ENCODE measurements at regions not wholly inside any gene's neighbourhood (a gene's known extent, or its start where the extent isn't known, plus 50 kb on each side); places are given as distances from the start of the nearest gene placed in this dataset.

DNA sequence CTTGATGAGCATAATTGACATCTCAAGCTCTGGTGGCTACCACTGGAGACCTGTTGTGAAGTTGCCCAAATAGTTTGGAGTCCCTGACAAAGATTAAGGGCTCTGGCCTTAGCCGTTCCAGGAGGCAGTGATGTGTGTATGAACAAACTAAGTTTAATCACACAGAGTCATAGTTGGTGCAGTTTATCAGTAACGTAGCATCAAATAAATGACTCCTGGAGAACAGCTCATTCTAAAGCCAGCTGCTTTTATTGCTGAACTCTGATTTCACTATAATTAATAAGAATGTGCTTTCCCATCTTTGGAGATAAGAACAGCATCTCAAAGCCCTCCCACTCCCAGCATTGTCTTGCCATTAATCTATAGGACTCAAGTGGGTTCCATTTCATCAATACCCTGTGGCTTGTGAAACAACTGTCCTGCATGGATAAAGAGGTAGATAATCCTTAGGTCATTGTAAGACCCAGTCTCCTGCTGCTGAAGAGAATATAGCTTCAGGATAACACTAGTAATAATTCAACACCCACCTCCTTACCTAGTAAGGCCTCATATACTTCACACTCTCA is 211.4 kb upstream of the THUMPD2 start:
- 92% methylated on average over 2 of the region's 2 CpGs for WGBS (ENCODE audit: insufficient coverage)
- no peak overlapping the region for H3K4me3 Mint-ChIP-seq

DNA sequence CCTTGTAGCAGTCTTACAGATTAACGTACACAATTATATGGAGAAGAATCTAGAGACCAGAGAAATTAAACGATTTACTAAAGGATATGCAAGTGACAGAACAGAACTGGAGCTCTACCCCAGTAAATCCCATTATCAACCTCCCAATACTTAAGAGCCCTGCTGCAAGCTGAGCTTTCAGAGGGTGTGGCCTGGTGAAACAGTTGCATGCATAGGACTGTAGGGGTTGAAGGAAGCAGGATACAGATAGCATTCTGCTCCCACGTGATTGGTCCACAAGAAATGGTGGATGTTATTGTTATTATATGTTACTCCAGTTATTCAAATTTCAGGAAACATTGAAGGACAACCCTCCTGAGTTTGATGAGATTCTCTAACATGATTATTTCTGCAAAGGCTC is 210.8 kb upstream of the THUMPD2 start:
- no peak overlapping the region for H2AFZ ChIP-seq (ENCODE audit: insufficient read depth, low read depth, low read length, poor library complexity, severe bottlenecking)
- no CpG with 5 or more reads among the region's 3 CpGs for WGBS (ENCODE audit: insufficient coverage)
- no peak overlapping the region for H3K4me3 Mint-ChIP-seq
- H3K4me2 ChIP-seq (replicated peaks; ENCODE audit: low read depth, low read length, poor library complexity, severe bottlenecking) = no peak overlapping the region
- H3K4me1 Mint-ChIP-seq = no peaks in the 10 kb centered on the region
- CTCF ChIA-PET = no interaction called here
- no peaks in the 10 kb centered on the region for H3K27me3 Mint-ChIP-seq
- H3K9ac ChIP-seq (ENCODE audit: low read length) = no peak overlapping the region
- no peak overlapping the region for H3K27ac Mint-ChIP-seq
- H3K36me3 ChIP-seq (replicated peaks in 1 of 2; ENCODE audit: control extremely low read depth in 1 of 2, control insufficient read depth in 1 of 2, extremely low read depth in 1 of 2, insufficient read depth in 2 of 2, low read length in 1 of 2) = no peaks in the 10 kb centered on the region
- no peaks in the 10 kb centered on the region for H3K9me3 ChIP-seq (ENCODE audit: control extremely low read depth in 1 of 3, control insufficient read depth in 2 of 3, insufficient read depth in 1 of 3, low read length in 2 of 3)
- H3K79me2 ChIP-seq (ENCODE audit: control insufficient read depth, insufficient read depth, low read length) = no peaks in the 10 kb centered on the region
- no peaks in the 10 kb centered on the region for H3K27me3 ChIP-seq (replicated peaks in 1 of 4; ENCODE audit: control extremely low read depth in 1 of 4, control insufficient read depth in 3 of 4, insufficient read depth in 4 of 4, low read length in 3 of 4)
- H3K4me1 ChIP-seq (ENCODE audit: control insufficient read depth in 2 of 2, insufficient read depth in 2 of 2, low read length in 2 of 2) = no peaks in the 10 kb centered on the region
- no peaks in the 10 kb centered on the region for H3K9me3 Mint-ChIP-seq (ENCODE audit: insufficient read depth)
- POLR2A ChIA-PET = no interaction called here
- intact Hi-C loops (cut with micrococcal nuclease) = no loop called here
- DNase-seq (no peak), ATAC-seq (ENCODE audit: low read depth) (no peak)
- no peak overlapping the region for H3K27ac ChIP-seq (ENCODE audit: low read length in 2 of 2)
- no peak overlapping the region for H3K4me3 ChIP-seq (ENCODE audit: control extremely low read depth in 1 of 5, extremely low read depth in 1 of 5, insufficient read depth in 1 of 5, low read depth in 2 of 5, low read length in 4 of 5)
- TF ChIP-seq EZH2 (IDR thresholded peaks at IDR 0.05; ENCODE audit: borderline replicate concordance, insufficient read depth, low read depth, low read length, poor library complexity, severe bottlenecking) = no peak
- no peaks in the 10 kb centered on the region for H4K20me1 ChIP-seq (ENCODE audit: control insufficient read depth, insufficient read depth, low read length, poor library complexity, severe bottlenecking)

More for the DNA sequence above, 211.4 kb upstream of the THUMPD2 start:
- Mint-ChIP-seq H3K27ac (no peak overlapping the region), H3K27me3 (no peaks in the 10 kb centered on the region), H3K4me1 (no peaks in the 10 kb centered on the region), H3K9me3 (ENCODE audit: insufficient read depth) (no peaks in the 10 kb centered on the region)
- Histone ChIP-seq H2AFZ (ENCODE audit: insufficient read depth, low read depth, low read length, poor library complexity, severe bottlenecking) (no peak overlapping the region), H3K36me3 (replicated peaks in 1 of 2; ENCODE audit: control extremely low read depth in 1 of 2, control insufficient read depth in 1 of 2, extremely low read depth in 1 of 2, insufficient read depth in 2 of 2, low read length in 1 of 2) (no peaks in the 10 kb centered on the region), H4K20me1 (ENCODE audit: control insufficient read depth, insufficient read depth, low read length, poor library complexity, severe bottlenecking) (no peaks in the 10 kb centered on the region), H3K4me2 (replicated peaks; ENCODE audit: low read depth, low read length, poor library complexity, severe bottlenecking) (no peak overlapping the region), H3K9me3 (ENCODE audit: control extremely low read depth in 1 of 3, control insufficient read depth in 2 of 3, insufficient read depth in 1 of 3, low read length in 2 of 3) (no peaks in the 10 kb centered on the region), H3K4me3 (ENCODE audit: control extremely low read depth in 1 of 5, extremely low read depth in 1 of 5, insufficient read depth in 1 of 5, low read depth in 2 of 5, low read length in 4 of 5) (no peak overlapping the region), H3K79me2 (ENCODE audit: control insufficient read depth, insufficient read depth, low read length) (no peaks in the 10 kb centered on the region), H3K27me3 (replicated peaks in 1 of 4; ENCODE audit: control extremely low read depth in 1 of 4, control insufficient read depth in 3 of 4, insufficient read depth in 4 of 4, low read length in 3 of 4) (no peaks in the 10 kb centered on the region), H3K9ac (ENCODE audit: low read length) (no peak overlapping the region), H3K4me1 (ENCODE audit: control insufficient read depth in 2 of 2, insufficient read depth in 2 of 2, low read length in 2 of 2) (no peaks in the 10 kb centered on the region), H3K27ac (ENCODE audit: low read length in 2 of 2) (no peak overlapping the region)
- DNase-seq (no peak), ATAC-seq (ENCODE audit: low read depth) (no peak)
- CTCF ChIA-PET = no interaction called here
- TF ChIP-seq EZH2 (IDR thresholded peaks at IDR 0.05; ENCODE audit: borderline replicate concordance, insufficient read depth, low read depth, low read length, poor library complexity, severe bottlenecking) = no peak
- TF ChIP-seq, protein P1, sequence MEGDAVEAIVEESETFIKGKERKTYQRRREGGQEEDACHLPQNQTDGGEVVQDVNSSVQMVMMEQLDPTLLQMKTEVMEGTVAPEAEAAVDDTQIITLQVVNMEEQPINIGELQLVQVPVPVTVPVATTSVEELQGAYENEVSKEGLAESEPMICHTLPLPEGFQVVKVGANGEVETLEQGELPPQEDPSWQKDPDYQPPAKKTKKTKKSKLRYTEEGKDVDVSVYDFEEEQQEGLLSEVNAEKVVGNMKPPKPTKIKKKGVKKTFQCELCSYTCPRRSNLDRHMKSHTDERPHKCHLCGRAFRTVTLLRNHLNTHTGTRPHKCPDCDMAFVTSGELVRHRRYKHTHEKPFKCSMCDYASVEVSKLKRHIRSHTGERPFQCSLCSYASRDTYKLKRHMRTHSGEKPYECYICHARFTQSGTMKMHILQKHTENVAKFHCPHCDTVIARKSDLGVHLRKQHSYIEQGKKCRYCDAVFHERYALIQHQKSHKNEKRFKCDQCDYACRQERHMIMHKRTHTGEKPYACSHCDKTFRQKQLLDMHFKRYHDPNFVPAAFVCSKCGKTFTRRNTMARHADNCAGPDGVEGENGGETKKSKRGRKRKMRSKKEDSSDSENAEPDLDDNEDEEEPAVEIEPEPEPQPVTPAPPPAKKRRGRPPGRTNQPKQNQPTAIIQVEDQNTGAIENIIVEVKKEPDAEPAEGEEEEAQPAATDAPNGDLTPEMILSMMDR (IDR thresholded peaks at IDR 0.05) = no peak
- intact Hi-C loops (cut with micrococcal nuclease) = no loop called here
- POLR2A ChIA-PET = no interaction called here

All from B cell (primary cell).